GM19240 (cell line): ENCODE measurements at regions not wholly inside any gene's neighbourhood (a gene's known extent, or its start where the extent isn't known, plus 50 kb on each side); places are given as distances from the start of the nearest gene placed in this dataset.
"Not testable (repeated sequence)": the region's sequence is repeated elsewhere in the genome, so short reads cannot be mapped to it uniquely, and the experiment has no call there.

Source experiments
- DNase-seq: peaks from one replicate; pipeline ENCODE4 v3.0.0; 2011; ENCODE audit warnings: low spot score; ENCODE audit not compliant: insufficient read length

DNA sequence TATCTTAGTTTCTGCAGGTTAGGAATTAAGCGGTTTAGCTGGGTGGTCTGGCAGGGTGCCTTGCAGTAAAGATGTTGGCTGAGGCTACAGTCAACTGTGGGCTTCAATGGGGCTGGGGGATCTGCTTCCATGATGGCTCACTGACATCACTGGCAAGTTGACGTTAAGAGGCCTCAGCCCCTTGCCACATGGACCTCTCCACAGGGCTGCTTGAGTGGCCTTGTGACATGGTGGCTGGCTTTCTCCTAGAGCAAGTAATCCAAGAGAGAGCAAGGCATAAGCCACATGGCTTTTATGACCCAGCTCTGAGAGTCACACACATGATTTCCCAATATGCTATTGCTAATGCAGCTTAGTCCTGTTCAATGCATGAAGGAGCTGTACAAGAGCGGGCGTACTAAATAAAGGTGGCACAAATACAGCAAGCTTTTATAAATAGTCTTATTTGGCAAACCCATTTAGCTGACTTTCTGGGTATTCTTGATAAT lies 109.1 kb downstream of the SEPTIN7 start:
- DNase-seq = no peak

DNA sequence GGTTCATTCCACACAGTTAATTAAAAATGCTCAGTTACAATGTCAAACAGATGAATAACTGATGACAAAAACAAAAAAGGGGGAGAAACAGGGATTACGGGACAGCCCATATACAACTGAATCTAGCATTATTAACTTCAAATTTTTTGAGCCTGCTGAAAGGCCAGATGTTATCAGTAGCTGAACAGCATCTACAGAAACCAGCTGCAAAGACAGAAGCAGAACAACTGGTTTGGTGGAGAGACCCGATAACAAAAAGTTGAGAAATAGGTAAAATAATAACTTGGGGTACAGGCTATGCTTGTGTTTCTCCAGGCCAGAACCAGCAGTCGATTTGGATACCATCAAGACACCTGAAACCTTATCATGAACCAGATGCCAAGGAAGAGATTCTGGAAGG lies 109.8 kb downstream of the SEPTIN7 start:
- not testable (repeated sequence) for DNase-seq

DNA sequence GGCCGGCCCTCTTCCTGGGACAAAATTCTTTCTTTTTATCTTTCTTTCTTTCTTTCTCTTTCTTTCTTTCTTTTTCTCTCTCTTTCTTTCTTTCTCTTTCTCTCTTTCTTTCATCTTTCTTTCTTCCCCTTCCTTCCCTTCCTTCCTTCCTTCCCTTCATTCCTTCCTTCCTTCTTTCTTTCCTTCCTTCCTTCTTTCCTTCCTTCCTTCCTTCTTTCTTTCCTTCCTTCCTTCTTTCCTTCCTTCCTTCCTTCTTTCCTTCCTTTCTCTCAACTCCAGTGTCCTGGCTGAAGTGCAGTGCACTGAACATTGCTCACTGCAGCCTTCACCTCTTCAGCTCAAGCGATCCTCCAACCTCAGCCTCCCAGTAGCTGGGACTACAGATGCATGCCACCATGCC lies 112.5 kb downstream of the SEPTIN7 start:
- not testable (repeated sequence) for DNase-seq

DNA sequence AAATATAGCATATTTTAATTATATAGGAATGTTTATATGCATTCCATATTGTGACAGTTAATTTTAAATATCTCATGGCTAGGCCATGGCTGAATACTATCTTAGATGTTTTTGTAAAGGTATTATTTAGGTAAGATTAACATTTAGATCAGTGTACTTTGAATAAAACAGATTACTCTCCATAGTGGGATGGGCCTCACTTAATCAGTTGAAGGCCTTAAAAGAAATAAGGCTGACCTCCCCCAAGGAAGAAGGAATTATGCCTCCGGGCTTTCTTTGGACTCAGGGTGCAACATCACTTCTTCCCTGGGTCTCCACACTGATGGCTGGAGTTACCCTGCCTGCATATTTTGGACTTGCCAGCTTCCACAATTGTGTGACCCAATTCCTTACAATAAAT lies 113.4 kb downstream of the SEPTIN7 start:
- DNase-seq = not testable (repeated sequence)

DNA sequence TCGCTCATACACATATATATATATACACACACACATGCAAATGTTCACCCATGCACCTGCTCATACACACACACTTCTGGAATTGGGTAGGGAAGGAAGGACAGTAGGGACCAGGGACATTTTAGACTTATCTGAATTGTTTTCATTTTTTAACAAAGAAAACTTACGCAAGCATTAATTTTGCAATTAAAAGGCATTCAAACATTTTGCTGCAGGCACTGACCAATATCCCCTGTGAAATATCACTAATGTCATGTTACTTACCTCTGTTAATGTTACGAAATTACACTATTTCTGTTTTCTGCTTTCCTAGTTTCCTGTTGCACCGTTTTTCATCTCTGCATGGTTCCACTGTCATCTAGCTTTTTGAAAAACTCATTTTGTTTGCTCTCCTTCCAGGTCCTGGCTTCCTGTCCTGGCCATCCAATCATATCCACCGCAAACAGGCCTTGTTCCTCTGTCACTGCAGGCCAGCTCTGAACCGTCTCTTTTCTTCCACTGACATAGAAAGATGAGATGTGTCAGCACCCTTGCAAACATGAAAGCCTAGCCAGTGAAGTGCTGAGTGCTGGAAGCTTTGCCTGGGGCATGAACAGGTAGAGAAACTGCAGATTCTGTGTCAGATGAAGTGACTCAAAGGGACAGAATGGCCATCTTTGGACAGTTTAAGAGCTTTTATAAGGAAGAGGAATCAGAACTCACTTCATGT lies 114.5 kb downstream of the SEPTIN7 start:
- not testable (repeated sequence) for DNase-seq

DNA sequence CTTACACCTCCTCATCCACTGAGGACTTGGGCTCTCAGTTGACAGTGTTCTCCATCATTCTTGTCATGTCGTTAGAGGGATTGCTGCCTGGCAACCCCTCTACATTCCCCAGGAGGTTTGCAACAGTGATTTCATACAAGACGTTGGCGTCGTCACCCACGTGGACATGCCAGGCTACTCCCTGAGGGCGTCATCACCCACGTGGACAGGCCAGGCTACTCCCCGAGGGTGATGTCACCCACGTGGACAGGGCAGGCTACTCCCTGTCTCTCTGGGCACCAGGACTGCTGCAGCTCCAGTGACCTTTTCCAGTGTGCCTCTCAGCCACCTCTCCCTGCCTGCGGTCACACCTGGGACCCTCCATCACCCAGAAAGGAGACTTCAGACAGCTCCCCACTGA lies 117.4 kb downstream of the SEPTIN7 start:
- not testable (repeated sequence) for DNase-seq

DNA sequence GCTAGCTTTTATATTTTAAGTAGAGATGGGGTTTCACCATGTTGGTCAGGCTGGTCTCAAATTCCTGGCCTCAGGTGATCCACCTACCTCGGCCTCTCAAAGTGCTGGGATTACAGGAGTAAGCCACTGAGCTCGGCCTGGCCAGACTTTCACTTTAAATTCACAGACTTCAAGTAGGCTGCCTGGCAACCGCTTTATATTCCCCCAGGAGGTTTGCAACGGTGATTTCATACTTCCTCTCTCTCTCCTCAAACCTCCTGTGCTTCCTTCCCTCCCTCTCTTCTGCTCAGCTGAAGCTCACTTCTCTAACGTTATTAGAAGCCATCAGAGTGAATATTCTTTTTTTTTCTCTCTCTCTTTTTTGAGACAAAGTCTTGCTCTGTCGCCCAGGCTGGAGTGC lies 118.8 kb downstream of the SEPTIN7 start:
- DNase-seq = not testable (repeated sequence)

DNA sequence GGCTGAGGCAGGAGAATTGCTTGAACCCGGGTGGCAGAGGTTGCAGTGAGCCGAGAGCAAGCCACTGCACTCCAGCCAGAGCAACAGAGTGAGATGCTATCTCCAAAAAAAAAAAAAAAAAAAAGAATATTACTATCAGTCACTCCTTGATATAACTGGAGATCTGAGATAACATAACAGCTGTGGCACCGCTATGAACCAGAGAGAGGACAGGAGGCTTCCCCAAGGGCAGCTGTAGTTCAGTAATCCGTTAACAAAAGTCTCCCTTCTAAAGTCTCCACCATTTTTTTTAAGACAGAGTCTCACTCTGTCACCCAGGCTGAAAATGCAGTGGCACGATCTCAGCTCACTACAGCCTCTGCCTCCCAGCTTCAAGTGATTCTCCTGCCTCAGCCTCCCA lies 120.5 kb downstream of the SEPTIN7 start:
- DNase-seq = not testable (repeated sequence)

DNA sequence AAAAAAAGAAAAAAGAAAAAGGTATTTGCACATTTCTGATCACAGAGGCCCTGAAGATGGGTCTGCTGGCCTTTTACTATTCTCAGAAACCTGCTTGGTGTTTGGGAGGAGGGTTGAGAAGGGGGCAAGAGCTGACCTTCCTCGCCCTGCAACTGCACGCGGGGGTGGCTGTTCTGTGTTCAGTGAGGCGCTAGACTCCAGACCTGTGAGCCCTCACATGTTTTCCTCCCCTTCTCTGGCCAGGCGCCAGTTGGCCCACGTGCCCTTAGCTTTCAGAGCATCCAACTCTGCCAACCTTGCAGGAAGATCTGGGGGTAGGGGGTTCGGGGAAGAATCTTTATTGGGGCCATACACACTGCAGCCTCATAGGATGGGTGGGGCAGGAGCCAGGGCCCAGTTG lies 123.8 kb downstream of the SEPTIN7 start:
- not testable (repeated sequence) for DNase-seq

DNA sequence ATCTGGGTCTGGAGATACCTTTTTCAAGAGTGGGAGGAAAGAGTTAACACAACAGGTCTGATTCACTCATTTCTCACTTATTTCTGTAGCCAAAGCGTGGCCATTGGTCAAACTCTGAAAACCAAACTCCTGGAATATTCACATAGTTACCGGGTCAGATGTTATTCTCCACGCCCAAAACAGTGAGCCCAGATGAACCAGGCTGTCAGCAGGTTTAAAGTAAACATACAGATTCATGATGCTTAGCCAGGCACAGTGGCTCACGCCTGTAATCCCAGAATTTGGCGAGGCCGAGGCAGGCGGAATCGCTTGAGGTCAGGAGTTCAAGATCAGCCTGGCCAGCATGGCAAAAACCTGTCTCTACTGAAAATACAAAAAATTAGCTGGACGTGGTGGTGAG lies 126.1 kb downstream of the SEPTIN7 start:
- DNase-seq = not testable (repeated sequence)

DNA sequence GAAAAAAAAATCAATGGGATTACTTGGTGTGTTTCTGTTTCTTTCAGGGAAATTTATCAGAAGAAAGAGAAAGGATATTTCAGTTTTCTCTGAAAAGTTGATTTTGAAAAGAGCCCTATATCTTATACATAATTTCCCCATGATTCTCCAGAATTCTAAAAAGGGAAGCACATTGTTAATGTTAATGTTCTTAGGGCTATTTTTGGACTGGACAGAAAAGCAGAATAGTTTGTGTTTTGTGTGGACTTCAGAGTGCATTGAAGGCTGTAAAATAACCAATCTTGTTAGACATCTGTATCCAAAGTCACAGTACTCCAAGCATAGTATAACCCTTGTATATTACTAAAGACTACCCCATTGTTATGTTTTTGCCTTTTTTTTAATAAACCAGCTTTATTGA lies 130.3 kb downstream of the SEPTIN7 start:
- DNase-seq = not testable (repeated sequence)

DNA sequence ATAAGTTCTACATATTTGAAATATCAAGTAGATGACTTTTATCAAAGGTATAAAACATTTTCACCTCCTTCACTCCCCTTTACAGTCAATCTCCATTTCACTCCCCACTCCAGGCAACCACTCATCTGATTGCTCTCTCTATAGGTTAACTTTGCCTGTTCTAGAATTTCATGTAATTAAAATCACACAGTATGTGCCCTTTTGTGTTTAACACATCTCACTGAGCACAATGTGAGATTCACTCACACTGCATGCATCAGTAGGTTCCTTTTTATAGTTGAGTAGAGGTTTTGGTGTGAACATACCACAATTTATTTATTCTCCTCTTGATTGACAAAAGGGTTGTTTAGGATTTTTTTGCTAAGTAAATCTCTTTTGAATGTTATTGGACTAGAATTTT lies 130.7 kb downstream of the SEPTIN7 start:
- DNase-seq = not testable (repeated sequence)

DNA sequence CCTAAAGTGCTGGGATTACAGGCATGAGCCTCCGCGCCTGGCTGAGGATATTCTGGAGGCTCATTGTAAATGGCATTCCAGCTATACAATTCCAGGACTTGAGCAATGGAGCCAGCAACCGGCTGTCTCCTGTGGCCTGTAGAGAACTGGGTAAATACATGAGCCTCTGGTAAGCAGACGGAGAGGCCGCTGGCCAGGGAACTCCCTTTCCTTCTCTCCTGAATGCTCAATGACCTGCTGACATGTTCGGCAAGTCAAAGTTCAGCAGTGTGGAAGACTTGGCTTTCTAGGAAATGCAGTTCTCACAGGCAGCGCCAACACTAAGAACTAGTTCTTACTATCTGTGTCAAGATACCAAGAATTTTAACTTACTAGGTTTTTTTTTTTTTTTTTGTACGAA lies 139.8 kb downstream of the SEPTIN7 start:
- not testable (repeated sequence) for DNase-seq

DNA sequence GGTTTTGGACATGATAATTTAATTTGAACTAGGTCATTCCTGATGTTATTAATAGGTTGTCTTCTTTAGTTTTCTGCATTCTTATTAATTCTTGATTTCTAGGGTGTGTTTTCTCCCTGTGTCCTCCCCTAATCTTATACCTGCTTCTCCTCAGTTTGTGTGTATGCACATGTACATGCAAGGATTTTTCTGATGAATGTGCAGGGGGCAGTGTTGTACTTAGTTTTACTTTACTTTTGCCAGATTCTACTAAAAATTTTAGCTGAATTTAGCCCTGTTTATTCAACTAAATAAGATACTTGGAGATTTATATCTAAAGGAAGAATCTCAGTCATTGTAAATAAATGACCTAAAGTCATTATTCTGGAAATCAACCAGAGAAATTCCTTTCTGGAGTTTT lies 144.8 kb downstream of the SEPTIN7 start:
- not testable (repeated sequence) for DNase-seq

DNA sequence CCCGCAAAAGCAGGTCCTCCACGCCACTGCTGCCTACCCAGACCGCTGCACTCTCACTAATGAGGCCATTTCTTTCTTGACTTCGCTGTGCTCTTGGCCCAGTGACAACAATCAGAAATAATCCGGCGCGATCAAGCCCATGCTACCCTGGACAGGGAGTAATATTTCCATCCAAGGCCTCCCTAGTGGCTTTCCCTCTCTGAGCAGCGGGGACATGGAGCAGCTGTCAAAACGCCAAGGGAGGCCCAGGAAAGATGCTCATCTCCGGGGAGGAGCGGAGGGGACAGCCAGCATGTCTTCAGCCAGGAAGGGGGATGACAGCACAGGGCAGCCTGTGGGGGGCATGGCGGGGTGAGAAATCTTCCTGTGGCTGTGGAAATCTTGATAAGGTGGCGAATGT lies 154.9 kb downstream of the SEPTIN7 start:
- DNase-seq = not testable (repeated sequence)

DNA sequence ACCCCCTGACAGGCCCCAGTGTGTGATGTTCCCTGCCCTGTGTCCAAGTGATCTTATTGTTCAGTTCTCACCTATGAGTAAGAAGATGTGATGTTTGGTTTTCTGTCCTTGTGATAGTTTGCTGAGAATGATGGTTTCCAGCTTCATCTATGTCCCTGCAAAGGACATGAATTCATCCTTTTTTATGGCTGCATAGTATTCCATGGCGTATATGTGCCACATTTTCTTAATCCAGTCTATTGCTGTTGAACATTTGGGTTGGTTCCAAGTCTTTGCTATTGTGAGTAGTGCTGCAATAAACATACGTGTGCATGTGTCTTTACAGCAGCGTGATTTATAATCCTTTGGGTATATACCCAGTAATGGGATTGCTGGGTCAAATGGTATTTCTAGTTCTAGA lies 156.1 kb downstream of the SEPTIN7 start:
- DNase-seq = not testable (repeated sequence)

DNA sequence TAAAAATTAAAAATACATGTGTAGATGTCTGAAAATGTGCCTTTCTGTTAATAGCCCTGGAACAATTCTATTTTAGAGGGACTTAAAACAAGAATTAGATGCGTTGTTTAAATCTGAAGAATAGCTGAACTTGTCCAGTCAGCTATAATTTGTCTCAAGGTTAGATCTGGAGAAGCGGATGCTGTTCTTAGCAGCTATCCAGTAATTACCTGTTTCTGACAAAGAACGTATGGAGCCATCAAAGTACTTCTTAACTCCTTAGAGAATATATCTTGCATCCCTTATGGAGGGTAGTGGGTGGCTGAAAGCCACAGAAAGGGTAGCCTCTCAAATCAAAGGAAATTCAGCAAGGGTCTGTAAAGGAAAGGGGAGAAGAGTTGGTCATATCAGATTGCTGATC lies 160.4 kb downstream of the SEPTIN7 start:
- not testable (repeated sequence) for DNase-seq

DNA sequence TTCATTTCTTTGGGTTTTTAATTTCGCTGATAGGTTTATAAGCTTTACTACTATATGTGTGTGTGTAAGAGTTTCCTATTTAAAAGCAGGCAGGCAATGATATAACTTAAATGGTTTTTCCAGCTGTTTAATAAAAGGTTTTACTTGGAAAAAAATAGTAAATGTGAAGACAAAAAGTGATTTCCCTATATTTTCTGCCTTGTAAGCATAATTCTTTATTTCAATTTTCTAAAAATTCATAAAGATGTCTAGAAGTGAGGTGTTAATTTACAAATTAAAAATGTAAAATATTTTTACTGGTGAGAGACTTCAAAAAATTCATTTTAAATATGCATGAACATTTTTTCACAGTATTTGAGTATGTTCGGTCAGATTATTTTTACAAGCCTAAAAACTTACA lies 161.8 kb downstream of the SEPTIN7 start:
- DNase-seq = not testable (repeated sequence)

DNA sequence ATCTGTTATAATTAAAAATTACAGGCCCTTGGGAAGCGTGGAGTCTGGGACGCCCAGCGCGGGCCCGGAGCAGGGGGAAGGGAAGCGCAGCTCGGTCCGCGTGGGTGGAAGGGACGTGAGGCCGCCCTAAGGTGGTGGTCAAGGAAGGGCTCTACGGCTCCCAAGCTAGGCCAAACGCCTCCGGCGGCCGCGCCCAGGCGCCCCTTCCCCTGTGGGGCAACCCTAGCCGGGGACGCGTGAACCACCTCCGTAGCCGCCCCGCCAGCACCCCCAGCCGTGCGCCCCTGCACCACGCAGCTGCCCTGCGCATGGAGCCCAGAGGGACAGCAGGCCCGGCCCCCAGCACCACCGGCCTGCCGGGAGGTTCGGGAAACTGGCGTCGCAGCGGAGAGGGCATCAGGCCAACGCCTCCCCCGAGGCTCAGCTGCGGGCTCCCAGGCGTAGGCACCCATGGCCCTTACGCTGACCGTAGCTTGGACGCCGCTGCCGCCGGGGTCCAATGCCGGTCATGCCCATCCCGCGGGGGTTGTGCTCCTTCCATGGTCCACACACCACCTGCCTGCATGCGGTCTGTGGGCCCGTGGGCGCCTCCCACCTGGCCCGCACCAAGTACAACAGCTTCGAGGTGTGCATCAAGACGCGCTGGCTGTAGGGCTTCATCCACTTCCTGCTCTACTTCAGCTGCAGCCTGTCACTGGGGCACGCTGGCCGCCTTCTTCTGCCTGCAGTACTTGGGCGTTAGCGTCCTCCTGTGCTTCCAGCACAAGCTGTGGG lies 166.7 kb downstream of the SEPTIN7 start:
- DNase-seq = no peak

DNA sequence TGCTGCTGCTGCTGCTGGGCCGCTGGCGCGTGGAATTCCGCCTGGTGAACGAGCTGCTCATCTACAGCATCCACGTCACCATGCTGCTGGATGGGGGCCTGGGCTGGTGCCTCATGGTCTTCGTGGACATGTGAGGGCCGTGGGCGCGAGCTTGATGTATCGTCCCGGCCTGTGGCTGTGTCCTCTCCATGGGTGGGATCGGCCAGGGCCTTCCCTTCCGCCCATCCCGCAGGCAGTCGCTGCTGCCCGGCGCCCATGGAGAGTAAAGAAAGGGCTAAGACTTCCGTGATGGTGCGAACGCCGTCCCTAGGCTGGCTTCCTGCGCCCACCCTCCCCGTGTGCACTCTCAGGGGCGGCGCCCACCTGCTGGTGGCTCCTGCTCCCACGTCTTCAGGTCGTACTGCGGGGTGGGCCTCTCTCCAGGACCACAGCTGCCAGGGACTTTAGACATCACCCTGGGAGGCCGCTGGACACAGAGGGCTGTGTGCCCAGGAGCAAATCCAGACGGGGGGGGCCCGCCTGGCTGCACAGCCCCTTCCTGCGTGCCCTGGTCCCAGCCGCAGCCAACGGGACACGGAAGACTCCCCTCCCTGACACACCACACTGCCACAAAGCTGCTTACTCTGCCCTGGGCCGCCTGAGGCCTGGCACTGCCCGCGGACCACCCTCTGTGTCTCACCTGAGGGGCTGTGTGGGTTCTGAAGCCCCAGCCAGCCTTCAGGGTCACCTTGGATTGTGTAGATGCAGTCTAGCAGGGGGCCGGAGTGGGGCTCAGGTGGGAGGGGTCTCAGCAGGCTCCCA lies 167.5 kb downstream of the SEPTIN7 start:
- DNase-seq = no peak

DNA sequence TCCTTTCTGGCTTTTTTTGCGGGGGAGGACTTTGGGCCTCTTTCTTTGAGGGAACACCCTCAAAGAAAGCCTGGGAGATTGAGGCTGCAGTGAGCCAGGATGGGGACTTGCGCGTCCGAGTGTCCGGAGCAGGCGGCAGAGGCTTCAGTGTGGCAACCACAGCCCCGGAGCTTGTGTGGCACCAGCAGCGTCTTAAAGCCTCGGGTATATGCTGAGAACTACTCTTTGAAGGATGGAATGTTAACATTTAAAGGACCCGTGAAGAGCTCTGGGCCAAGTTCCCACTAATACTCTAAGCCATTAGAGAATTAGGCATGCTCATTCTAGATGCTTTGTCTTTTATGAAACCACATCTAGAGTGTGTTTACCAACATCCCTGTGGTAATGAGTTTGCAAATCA lies 168.2 kb downstream of the SEPTIN7 start:
- no peak for DNase-seq

DNA sequence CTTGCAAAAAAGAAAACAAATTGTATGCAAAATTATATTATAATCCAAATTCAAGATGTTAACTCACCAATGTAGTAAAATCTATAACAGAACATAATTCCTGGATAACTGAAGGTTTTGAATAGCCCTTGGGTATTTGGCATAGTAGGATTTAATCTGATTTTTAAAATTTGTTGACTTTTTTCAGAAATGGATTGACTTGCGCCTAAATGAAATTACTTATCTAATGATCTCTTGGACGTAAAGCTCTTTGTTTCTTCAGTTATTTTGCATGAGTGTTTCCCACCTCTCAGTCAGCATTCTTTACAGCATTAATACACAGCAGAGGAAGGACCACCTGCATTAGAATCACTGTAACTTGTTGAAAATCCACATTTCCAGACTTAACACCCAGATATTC lies 169.6 kb downstream of the SEPTIN7 start:
- DNase-seq = no peak
